VCaP (cell line): ENCODE measurements at regions not wholly inside any gene's neighbourhood (a gene's known extent, or its start where the extent isn't known, plus 50 kb on each side); places are given as distances from the start of the nearest gene placed in this dataset.

Experiments used
- H3K27ac ChIP-seq: fragments of 450-650 bp; 2 replicates; pipeline ENCODE4 v1.5.1; 2017
- TF ChIP-seq, protein P1 (sequence below): fragments of 450-650 bp; conservative IDR thresholded peaks from 2 replicates; pipeline ENCODE4 v1.5.1; 2017; ENCODE audit warnings: mild to moderate bottlenecking, moderate library complexity

GRCh38 chr9:78664370-78664769 is 367.4 kb downstream of the PSAT1 start:
- H3K27ac ChIP-seq = no peak overlapping the region
- TF ChIP-seq, protein P1, sequence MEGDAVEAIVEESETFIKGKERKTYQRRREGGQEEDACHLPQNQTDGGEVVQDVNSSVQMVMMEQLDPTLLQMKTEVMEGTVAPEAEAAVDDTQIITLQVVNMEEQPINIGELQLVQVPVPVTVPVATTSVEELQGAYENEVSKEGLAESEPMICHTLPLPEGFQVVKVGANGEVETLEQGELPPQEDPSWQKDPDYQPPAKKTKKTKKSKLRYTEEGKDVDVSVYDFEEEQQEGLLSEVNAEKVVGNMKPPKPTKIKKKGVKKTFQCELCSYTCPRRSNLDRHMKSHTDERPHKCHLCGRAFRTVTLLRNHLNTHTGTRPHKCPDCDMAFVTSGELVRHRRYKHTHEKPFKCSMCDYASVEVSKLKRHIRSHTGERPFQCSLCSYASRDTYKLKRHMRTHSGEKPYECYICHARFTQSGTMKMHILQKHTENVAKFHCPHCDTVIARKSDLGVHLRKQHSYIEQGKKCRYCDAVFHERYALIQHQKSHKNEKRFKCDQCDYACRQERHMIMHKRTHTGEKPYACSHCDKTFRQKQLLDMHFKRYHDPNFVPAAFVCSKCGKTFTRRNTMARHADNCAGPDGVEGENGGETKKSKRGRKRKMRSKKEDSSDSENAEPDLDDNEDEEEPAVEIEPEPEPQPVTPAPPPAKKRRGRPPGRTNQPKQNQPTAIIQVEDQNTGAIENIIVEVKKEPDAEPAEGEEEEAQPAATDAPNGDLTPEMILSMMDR = no peak

DNA sequence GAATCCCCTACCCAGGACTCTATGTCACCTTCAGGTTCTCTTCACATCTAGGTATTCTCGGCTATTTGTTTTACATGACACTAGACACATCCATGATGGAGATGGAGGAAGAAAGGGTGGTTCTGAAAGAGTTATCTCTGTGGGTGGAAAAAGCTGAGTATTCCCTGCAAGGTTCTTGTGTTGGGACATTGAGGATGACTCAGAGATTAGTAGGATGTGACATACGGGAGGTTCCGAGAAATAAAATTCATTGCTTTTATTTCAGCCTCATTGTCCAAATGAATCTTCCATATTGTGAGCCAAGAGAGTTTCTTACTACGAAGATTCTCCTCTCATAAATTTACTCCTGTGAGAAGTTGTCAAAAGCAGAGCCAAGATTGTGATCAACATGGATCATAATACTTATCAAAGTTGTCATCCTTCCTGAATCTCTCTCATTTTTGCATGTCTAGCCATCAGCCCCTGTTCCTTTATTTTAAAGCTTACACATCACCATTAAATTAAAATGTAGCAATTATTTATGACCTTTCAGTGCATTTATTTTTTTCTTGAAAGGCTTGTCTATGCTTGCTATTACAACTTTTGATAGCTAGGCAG is 370.0 kb downstream of the PSAT1 start:
- TF ChIP-seq, protein P1 = no peak

GRCh38 chr9:78668148-78668832 is 371.4 kb downstream of the PSAT1 start:
- TF ChIP-seq, protein P1 = no peak
- H3K27ac ChIP-seq = no peak overlapping the region

More for the DNA sequence above, 370.0 kb downstream of the PSAT1 start:
- H3K27ac ChIP-seq = no peak overlapping the region

GRCh38 chr9:78669591-78669990 is 372.7 kb downstream of the PSAT1 start:
- TF ChIP-seq, protein P1 = no peak

GRCh38 chr9:78671785-78672184 is 374.9 kb downstream of the PSAT1 start:
- TF ChIP-seq, protein P1 = no peak

More at GRCh38 chr9:78669591-78669990, 372.7 kb downstream of the PSAT1 start:
- H3K27ac ChIP-seq = no peak overlapping the region

GRCh38 chr9:78674874-78675273 is 377.9 kb downstream of the PSAT1 start:
- H3K27ac ChIP-seq = no peak overlapping the region
- TF ChIP-seq, protein P1 = no peak

More at GRCh38 chr9:78671785-78672184, 374.9 kb downstream of the PSAT1 start:
- H3K27ac ChIP-seq = peak overlapping the region; percentile 46

DNA sequence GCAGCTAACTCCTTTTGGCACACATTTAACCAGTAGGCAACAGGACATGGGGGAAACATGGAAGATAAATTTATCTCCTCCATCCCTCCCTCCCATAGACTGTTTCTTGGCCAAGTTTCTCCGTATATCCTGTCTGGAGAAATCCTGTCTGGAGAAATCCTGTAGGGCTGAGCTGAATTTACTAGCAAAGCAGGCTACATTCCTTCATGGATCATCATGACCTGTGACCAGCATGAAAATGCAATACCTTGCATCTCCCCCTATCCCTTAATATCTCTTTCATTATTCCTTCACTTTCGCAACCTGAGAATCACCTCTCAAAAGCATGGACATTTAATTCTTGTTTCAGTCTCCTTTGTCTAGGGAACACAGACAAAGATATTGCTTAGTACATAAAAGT is 379.1 kb downstream of the PSAT1 start:
- TF ChIP-seq, protein P1 = no peak
- no peak overlapping the region for H3K27ac ChIP-seq
